ENCODE measurements at regions not wholly inside any gene's neighbourhood (a gene's known extent, or its start where the extent isn't known, plus 50 kb on each side); places are given as distances from the start of the nearest gene placed in this dataset.
"Not testable (repeated sequence)": the region's sequence is repeated elsewhere in the genome, so short reads cannot be mapped to it uniquely, and the experiment has no call there.

DNA sequence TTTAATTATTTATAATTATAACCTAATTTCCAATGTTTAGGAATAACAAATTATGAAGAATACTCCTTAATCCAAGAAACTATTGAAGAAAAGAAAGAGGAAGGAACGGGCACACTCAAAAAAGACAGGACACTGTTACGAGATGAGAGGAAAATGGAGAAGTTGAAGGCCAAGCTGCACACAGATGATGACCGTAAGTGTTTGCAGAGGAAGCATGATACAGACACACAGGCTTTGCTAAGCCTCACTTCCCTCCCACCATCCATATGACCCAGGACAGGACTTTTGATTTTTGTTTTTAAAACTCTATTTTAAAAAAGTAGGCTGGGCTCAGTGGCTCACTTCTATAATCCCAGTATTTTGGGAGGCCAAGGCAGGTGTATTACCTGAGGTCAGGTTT lies 389.4 kb upstream of the TPM1 start:
- intact Hi-C loops (cut with micrococcal nuclease): no loop called here
- DNase-seq (ENCODE audit: unreplicated experiment): no peak
- BruUV-seq (replicated peaks): no TSS peak
- no peak overlapping the region for H3K27ac Mint-ChIP-seq (ENCODE audit: low read depth, unreplicated experiment)
- no peak for TF ChIP-seq CTCF (IDR thresholded peaks at IDR 0.05; ENCODE audit: unreplicated experiment)
- peaks cover under 1% of the 10 kb centered on the region for H3K4me1 Mint-ChIP-seq (ENCODE audit: insufficient read depth, unreplicated experiment)
- no peak overlapping the region for H3K4me3 Mint-ChIP-seq (ENCODE audit: unreplicated experiment)
- CTCF ChIA-PET: interaction anchor here (0.6 to 0.7 kb wide), 2 partner anchors 172 to 246 kb away, joined by 3 read pairs; no protein-coding TSS in a partner anchor
- H3K9me3 Mint-ChIP-seq (ENCODE audit: unreplicated experiment): no peaks in the 10 kb centered on the region
- no peaks in the 10 kb centered on the region for H3K27me3 Mint-ChIP-seq (ENCODE audit: insufficient read depth, unreplicated experiment)
- POLR2A ChIA-PET: interaction anchor here (0.7 kb wide), 1 partner anchor 58 kb away, joined by 3 read pairs; no protein-coding TSS in a partner anchor
- H3K36me3 Mint-ChIP-seq (ENCODE audit: insufficient read depth, unreplicated experiment): peaks cover 36% of the 10 kb centered on the region

DNA sequence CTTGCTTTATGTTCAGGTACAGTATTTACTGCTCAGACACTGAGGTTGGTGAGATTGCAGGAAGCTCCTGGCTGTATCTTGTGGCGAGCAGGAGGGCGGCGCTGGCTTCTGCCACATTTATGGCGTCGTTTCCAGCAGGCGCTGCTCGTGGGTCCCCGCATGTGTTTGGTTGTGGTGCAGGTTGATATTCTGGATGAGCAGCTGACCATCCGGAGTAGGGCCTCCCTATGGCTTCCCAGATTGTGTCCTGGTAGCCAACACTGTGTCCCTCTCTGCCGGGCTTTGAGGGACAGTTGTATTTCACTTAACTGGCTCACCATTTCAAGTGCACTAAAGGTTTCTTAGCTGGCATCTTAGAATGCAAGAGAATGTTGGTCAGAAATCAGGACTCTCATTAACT lies 386.5 kb upstream of the TPM1 start:
- Mint-ChIP-seq H3K9me3 (ENCODE audit: unreplicated experiment) (no peaks in the 10 kb centered on the region), H3K27ac (ENCODE audit: low read depth, unreplicated experiment) (no peak overlapping the region), H3K4me1 (ENCODE audit: insufficient read depth, unreplicated experiment) (no peaks in the 10 kb centered on the region), H3K36me3 (ENCODE audit: insufficient read depth, unreplicated experiment) (peaks cover 37% of the 10 kb centered on the region), H3K27me3 (ENCODE audit: insufficient read depth, unreplicated experiment) (no peaks in the 10 kb centered on the region), H3K4me3 (ENCODE audit: unreplicated experiment) (no peak overlapping the region)
- ChIA-PET CTCF (no interaction called here), POLR2A (interaction anchor here (0.6 to 0.8 kb wide), 3 partner anchors 8 to 847 kb away, joined by 3 read pairs; no protein-coding TSS in a partner anchor)
- intact Hi-C loops (cut with micrococcal nuclease): no loop called here
- no peak for TF ChIP-seq CTCF (IDR thresholded peaks at IDR 0.05; ENCODE audit: unreplicated experiment)
- no TSS peak for BruUV-seq (replicated peaks)
- no peak for DNase-seq (ENCODE audit: unreplicated experiment)

- H3K27me3 Mint-ChIP-seq (ENCODE audit: insufficient read depth, unreplicated experiment); DNase-seq (ENCODE audit: unreplicated experiment); CTCF ChIA-PET; H3K4me3 Mint-ChIP-seq (ENCODE audit: unreplicated experiment); H3K4me1 Mint-ChIP-seq (ENCODE audit: insufficient read depth, unreplicated experiment); H3K27ac Mint-ChIP-seq (ENCODE audit: low read depth, unreplicated experiment); BruUV-seq (replicated peaks); intact Hi-C loops (cut with micrococcal nuclease); H3K9me3 Mint-ChIP-seq (ENCODE audit: unreplicated experiment): not testable (repeated sequence)
- H3K36me3 Mint-ChIP-seq (ENCODE audit: insufficient read depth, unreplicated experiment): peaks cover 30% of the 10 kb centered on the region
- POLR2A ChIA-PET: interaction anchor here (0.6 to 0.9 kb wide), 2 partner anchors 8 to 39 kb away, joined by 3 read pairs; no protein-coding TSS in a partner anchor
Measured at GRCh38 chr15:62657501-62657900, 385.0 kb upstream of the TPM1 start.

GRCh38 chr15:62658498-62658897 lies 384.0 kb upstream of the TPM1 start:
- TF ChIP-seq CTCF (IDR thresholded peaks at IDR 0.05; ENCODE audit: unreplicated experiment): no peak
- peak; percentile 32 for DNase-seq (ENCODE audit: unreplicated experiment)
- intact Hi-C loops (cut with micrococcal nuclease): no loop called here
- POLR2A ChIA-PET: no interaction called here
- no TSS peak for BruUV-seq (replicated peaks)
- no peaks in the 10 kb centered on the region for H3K9me3 Mint-ChIP-seq (ENCODE audit: unreplicated experiment)
- no peaks in the 10 kb centered on the region for H3K4me1 Mint-ChIP-seq (ENCODE audit: insufficient read depth, unreplicated experiment)
- no peaks in the 10 kb centered on the region for H3K27me3 Mint-ChIP-seq (ENCODE audit: insufficient read depth, unreplicated experiment)
- no peak overlapping the region for H3K4me3 Mint-ChIP-seq (ENCODE audit: unreplicated experiment)
- CTCF ChIA-PET: interaction anchor here (1.0 kb wide), 1 partner anchor 242 kb away, joined by 3 read pairs; no protein-coding TSS in a partner anchor
- no peak overlapping the region for H3K27ac Mint-ChIP-seq (ENCODE audit: low read depth, unreplicated experiment)
- H3K36me3 Mint-ChIP-seq (ENCODE audit: insufficient read depth, unreplicated experiment): peaks cover 20% of the 10 kb centered on the region

DNA sequence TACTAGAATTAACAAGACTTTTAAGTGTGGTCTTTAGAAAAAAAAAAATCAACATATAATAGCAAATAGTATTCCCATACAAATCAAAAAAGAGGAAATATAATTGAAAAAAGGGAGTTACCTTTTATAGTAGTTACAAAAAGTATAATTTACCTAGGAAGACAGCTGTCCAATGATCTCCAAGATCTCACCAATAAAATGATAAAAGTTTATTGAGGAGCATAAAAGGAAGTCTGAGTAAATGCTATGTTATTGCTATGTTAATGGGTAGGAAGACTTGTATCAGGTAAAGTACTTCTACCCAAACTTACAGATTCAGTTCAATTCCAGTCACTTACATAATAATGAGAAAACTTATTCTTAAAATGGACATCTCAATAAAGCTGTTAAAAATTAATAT lies 379.0 kb upstream of the TPM1 start:
- TF ChIP-seq CTCF (IDR thresholded peaks at IDR 0.05; ENCODE audit: unreplicated experiment): no peak
- DNase-seq (ENCODE audit: unreplicated experiment): no peak
- no TSS peak for BruUV-seq (replicated peaks)
- H3K9me3 Mint-ChIP-seq (ENCODE audit: unreplicated experiment): no peaks in the 10 kb centered on the region
- POLR2A ChIA-PET: interaction anchor here (0.6 to 1.1 kb wide), 2 partner anchors 8 to 60 kb away, joined by 3 read pairs; no protein-coding TSS in a partner anchor
- intact Hi-C loops (cut with micrococcal nuclease): no loop called here
- H3K36me3 Mint-ChIP-seq (ENCODE audit: insufficient read depth, unreplicated experiment): peaks cover 7% of the 10 kb centered on the region
- H3K27me3 Mint-ChIP-seq (ENCODE audit: insufficient read depth, unreplicated experiment): no peaks in the 10 kb centered on the region
- no peak overlapping the region for H3K27ac Mint-ChIP-seq (ENCODE audit: low read depth, unreplicated experiment)
- CTCF ChIA-PET: interaction anchor here (0.6 to 0.7 kb wide), 2 partner anchors 79 to 363 kb away, joined by 3 to 4 read pairs; no protein-coding TSS in a partner anchor
- no peaks in the 10 kb centered on the region for H3K4me1 Mint-ChIP-seq (ENCODE audit: insufficient read depth, unreplicated experiment)
- H3K4me3 Mint-ChIP-seq (ENCODE audit: unreplicated experiment): no peak overlapping the region
